ENCODE measurements at regions not wholly inside any gene's neighbourhood (a gene's known extent, or its start where the extent isn't known, plus 50 kb on each side); places are given as distances from the start of the nearest gene placed in this dataset.
A peak's percentile ranks its signal among the peaks of the same experiment; 100 is the strongest.

DNA sequence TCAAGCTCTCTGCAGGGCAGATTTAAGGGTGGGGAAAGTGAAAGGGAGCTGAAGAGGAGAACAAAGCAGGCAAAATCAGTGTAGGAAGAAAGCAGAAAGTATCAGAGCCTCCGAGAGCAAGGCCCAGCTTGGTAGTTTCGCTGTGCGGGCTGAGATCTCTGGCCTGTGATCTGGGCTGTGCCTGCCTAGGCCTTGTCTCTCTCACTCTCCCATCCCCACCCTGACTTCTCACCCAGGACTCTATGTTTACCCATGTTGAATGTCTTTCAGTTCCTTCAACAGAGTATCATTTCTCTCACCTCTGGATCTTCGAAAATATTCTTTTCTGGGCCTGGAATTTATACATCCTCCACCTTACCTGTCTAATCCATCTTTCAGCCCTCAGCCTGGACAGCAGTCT, 391.3 kb downstream of the FOXO1 start:
- TF ChIP-seq EZH2 (IDR thresholded peaks at IDR 0.05; ENCODE audit: low read length), result no peak
- TF ChIP-seq, protein P1, sequence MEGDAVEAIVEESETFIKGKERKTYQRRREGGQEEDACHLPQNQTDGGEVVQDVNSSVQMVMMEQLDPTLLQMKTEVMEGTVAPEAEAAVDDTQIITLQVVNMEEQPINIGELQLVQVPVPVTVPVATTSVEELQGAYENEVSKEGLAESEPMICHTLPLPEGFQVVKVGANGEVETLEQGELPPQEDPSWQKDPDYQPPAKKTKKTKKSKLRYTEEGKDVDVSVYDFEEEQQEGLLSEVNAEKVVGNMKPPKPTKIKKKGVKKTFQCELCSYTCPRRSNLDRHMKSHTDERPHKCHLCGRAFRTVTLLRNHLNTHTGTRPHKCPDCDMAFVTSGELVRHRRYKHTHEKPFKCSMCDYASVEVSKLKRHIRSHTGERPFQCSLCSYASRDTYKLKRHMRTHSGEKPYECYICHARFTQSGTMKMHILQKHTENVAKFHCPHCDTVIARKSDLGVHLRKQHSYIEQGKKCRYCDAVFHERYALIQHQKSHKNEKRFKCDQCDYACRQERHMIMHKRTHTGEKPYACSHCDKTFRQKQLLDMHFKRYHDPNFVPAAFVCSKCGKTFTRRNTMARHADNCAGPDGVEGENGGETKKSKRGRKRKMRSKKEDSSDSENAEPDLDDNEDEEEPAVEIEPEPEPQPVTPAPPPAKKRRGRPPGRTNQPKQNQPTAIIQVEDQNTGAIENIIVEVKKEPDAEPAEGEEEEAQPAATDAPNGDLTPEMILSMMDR (optimal IDR thresholded peaks at IDR 0.05 in 1 of 3, IDR thresholded peaks at IDR 0.05 in 1 of 3, conservative IDR thresholded peaks at IDR 0.05 in 1 of 3; ENCODE audit: extremely low read depth in 1 of 3, insufficient read depth in 2 of 3, low read length in 3 of 3), result no peak
- Histone ChIP-seq H4K20me1 (ENCODE audit: control insufficient read depth, extremely low read depth, insufficient read depth, low read length) (no peaks in the 10 kb centered on the region), H3K9me3 (ENCODE audit: control insufficient read depth, low read depth, low read length) (no peaks in the 10 kb centered on the region), H3K4me3 (ENCODE audit: control insufficient read depth in 2 of 3, extremely low read depth in 1 of 3, insufficient read depth in 2 of 3, low read depth in 1 of 3, low read length in 3 of 3) (no peak overlapping the region), H3K4me2 (ENCODE audit: control insufficient read depth, extremely low read depth, insufficient read depth, low read depth, low read length) (no peak overlapping the region), H3K4me1 (ENCODE audit: control insufficient read depth, extremely low read depth, insufficient read depth, low read length) (peaks cover 39% of the 10 kb centered on the region), H3K27me3 (ENCODE audit: control insufficient read depth, extremely low read depth, insufficient read depth, low read length) (no peaks in the 10 kb centered on the region), H3K27ac (ENCODE audit: control insufficient read depth, insufficient read depth, low read length) (no peak overlapping the region), H2AFZ (ENCODE audit: control insufficient read depth, low read length) (peak overlapping the region; percentile 54), H3K9me1 (ENCODE audit: control insufficient read depth, extremely low read depth, insufficient read depth, low read length) (no peaks in the 10 kb centered on the region), H3K36me3 (ENCODE audit: control insufficient read depth in 2 of 2, extremely low read depth in 1 of 2, insufficient read depth in 2 of 2, low read length in 2 of 2) (no peaks in the 10 kb centered on the region), H3K9ac (ENCODE audit: control insufficient read depth, extremely low read depth, insufficient read depth, low read length) (no peak overlapping the region), H3K79me2 (ENCODE audit: control insufficient read depth, insufficient read depth, low read length) (no peaks in the 10 kb centered on the region)
- dilution Hi-C loops (cut with MboI; ENCODE audit: extremely low pct_ligation_motif_present, low sequenced_read_pairs), result no loop called here
- FAIRE-seq, result peak; percentile 36
- DNase-seq (ENCODE audit: low read depth, low spot score), result no peak

DNA sequence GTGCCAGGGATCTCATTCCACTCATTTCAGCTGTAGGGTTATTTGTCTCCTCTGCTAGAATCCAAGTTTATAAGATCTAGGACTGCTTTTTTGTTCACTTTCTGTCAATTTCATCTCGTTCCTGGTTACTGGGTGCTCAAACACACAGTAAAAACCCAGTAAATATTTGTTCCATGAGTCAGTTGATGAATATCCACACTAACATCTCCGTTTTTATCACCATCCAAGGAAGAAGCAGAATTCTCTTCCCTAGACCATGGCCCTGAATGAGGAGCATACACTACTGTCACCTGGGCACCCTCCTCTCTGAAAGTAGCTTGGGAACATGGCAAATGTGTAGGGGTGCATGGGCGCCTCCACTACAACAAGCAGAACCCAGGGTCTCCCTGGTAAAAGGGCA, 390.8 kb downstream of the FOXO1 start:
- no peaks in the 10 kb centered on the region for H3K36me3 ChIP-seq (ENCODE audit: control insufficient read depth in 2 of 2, extremely low read depth in 1 of 2, insufficient read depth in 2 of 2, low read length in 2 of 2)
- peak overlapping the region; percentile 24 for H3K4me2 ChIP-seq (ENCODE audit: control insufficient read depth, extremely low read depth, insufficient read depth, low read depth, low read length)
- dilution Hi-C loops (cut with MboI; ENCODE audit: extremely low pct_ligation_motif_present, low sequenced_read_pairs), result no loop called here
- DNase-seq (ENCODE audit: low read depth, low spot score) (no peak), FAIRE-seq (peak; percentile 67)
- no peaks in the 10 kb centered on the region for H3K9me1 ChIP-seq (ENCODE audit: control insufficient read depth, extremely low read depth, insufficient read depth, low read length)
- H3K9me3 ChIP-seq (ENCODE audit: control insufficient read depth, low read depth, low read length), result no peaks in the 10 kb centered on the region
- H3K79me2 ChIP-seq (ENCODE audit: control insufficient read depth, insufficient read depth, low read length), result no peaks in the 10 kb centered on the region
- H2AFZ ChIP-seq (ENCODE audit: control insufficient read depth, low read length), result peak overlapping the region; percentile 50
- H3K27ac ChIP-seq (ENCODE audit: control insufficient read depth, insufficient read depth, low read length), result no peak overlapping the region
- H3K4me3 ChIP-seq (ENCODE audit: control insufficient read depth in 2 of 3, extremely low read depth in 1 of 3, insufficient read depth in 2 of 3, low read depth in 1 of 3, low read length in 3 of 3), result no peak overlapping the region
- peaks cover 39% of the 10 kb centered on the region for H3K4me1 ChIP-seq (ENCODE audit: control insufficient read depth, extremely low read depth, insufficient read depth, low read length)
- H4K20me1 ChIP-seq (ENCODE audit: control insufficient read depth, extremely low read depth, insufficient read depth, low read length), result no peaks in the 10 kb centered on the region
- H3K27me3 ChIP-seq (ENCODE audit: control insufficient read depth, extremely low read depth, insufficient read depth, low read length), result no peaks in the 10 kb centered on the region
- no peak overlapping the region for H3K9ac ChIP-seq (ENCODE audit: control insufficient read depth, extremely low read depth, insufficient read depth, low read length)
- no peak for TF ChIP-seq EZH2 (IDR thresholded peaks at IDR 0.05; ENCODE audit: low read length)
- TF ChIP-seq, protein P1 (optimal IDR thresholded peaks at IDR 0.05 in 1 of 3, IDR thresholded peaks at IDR 0.05 in 1 of 3, conservative IDR thresholded peaks at IDR 0.05 in 1 of 3; ENCODE audit: extremely low read depth in 1 of 3, insufficient read depth in 2 of 3, low read length in 3 of 3), result no peak

All from keratinocyte (primary cell).